OCI-LY3 (cell line): ENCODE measurements at regions not wholly inside any gene's neighbourhood (a gene's known extent, or its start where the extent isn't known, plus 50 kb on each side); places are given as distances from the start of the nearest gene placed in this dataset.

Experiments used
- H2AFZ ChIP-seq: fragments of 200-600, 300-600 bp; shearing (Covaris generic); 2 replicates; pipeline ENCODE4 v1.6.0; 2014; ENCODE audit warnings: antibody characterized with exemption, low read depth, low read length
- H3K27ac ChIP-seq: fragments of 200-600, 300-600 bp; sonication (generic); 2 replicates; pipeline ENCODE4 v1.5.1; 2014; ENCODE audit warnings: mild to moderate bottlenecking, low read length, moderate library complexity, mixed read lengths
- H3K27me3 ChIP-seq: fragments of 200-600, 300-600 bp; sonication (generic); 2 replicates; pipeline ENCODE4 v1.6.1; 2014; ENCODE audit warnings: low read depth, low read length, mixed read lengths
- H3K36me3 ChIP-seq: fragments of 200-600, 300-600 bp; sonication (generic); replicated peaks from 2 replicates; pipeline ENCODE3; 2014; ENCODE audit warnings: low read depth, low read length, mixed read lengths
- H3K4me1 ChIP-seq: fragments of 300-600, 200-600 bp; sonication (generic); 2 replicates; pipeline ENCODE4 v1.6.1; 2014; ENCODE audit warnings: low read length, mixed read lengths
- H3K4me2 ChIP-seq: fragments of 200-600, 300-600 bp; sonication (generic); 2 replicates; pipeline ENCODE4 v1.6.1; 2014; ENCODE audit warnings: low read length, mixed read lengths
- H3K4me3 ChIP-seq: fragments of 300-600, 200-600 bp; sonication (generic); 2 replicates; pipeline ENCODE4 v1.5.1; 2014; ENCODE audit warnings: antibody characterized with exemption, mild to moderate bottlenecking, low read length, moderate library complexity
- H3K79me2 ChIP-seq: fragments of 300-600, 200-600 bp; shearing (Covaris generic); 2 replicates; pipeline ENCODE4 v1.6.1; 2014; ENCODE audit warnings: mild to moderate bottlenecking, low read length, mixed read lengths
- H3K9ac ChIP-seq: fragments of 300-600, 200-600 bp; shearing (Covaris generic); 2 replicates; pipeline ENCODE4 v1.6.0; 2014; ENCODE audit warnings: mild to moderate bottlenecking, low read length, moderate library complexity
- H3K9me3 ChIP-seq: fragments of 200-600, 300-600 bp; shearing (Covaris generic); 2 replicates; pipeline ENCODE4 v1.6.1; 2014; ENCODE audit warnings: low read length, mixed read lengths; ENCODE audit not compliant: insufficient read depth
- H4K20me1 ChIP-seq: fragments of 200-600, 300-600 bp; sonication (generic); 2 replicates; pipeline ENCODE4 v1.6.1; 2016; ENCODE audit warnings: low read length, mixed read lengths; ENCODE audit not compliant: insufficient read depth
- EZH2phosphoT487 ChIP-seq: fragments of 200-600 bp; shearing (Covaris generic); IDR thresholded peaks from 2 replicates; pipeline ENCODE4 v1.6.1; 2018; ENCODE audit warnings: antibody characterized with exemption, mixed run types, low read depth
- TF ChIP-seq, protein P1 (sequence below): fragments of 200-600, 300-600 bp; sonication (generic); IDR thresholded peaks from 2 replicates; pipeline ENCODE4 v1.5.1; 2014; ENCODE audit warnings: antibody characterized with exemption, low read length, low read depth

DNA sequence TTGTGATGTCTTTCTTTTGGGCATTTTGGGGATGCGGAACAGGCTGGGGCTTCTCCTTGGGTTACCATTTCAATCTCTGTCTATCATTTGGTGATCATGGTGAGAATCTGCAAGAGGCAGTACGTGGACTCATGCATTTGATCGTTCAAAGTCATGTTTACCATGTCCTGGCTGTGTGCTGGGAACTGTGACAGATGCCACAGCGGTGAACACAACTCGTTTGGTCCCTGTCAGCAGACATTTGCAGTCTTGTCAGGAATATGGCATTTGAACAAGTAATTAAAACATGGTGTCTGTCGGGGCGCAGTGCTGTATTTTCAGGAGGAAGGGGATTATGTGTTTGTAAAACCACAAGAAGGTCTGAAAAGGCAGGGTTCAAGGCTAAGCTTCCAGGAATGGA lies 103.3 kb upstream of the IGSF21 start:
- no peaks in the 10 kb centered on the region for H3K27me3 ChIP-seq
- TF ChIP-seq, protein P1, sequence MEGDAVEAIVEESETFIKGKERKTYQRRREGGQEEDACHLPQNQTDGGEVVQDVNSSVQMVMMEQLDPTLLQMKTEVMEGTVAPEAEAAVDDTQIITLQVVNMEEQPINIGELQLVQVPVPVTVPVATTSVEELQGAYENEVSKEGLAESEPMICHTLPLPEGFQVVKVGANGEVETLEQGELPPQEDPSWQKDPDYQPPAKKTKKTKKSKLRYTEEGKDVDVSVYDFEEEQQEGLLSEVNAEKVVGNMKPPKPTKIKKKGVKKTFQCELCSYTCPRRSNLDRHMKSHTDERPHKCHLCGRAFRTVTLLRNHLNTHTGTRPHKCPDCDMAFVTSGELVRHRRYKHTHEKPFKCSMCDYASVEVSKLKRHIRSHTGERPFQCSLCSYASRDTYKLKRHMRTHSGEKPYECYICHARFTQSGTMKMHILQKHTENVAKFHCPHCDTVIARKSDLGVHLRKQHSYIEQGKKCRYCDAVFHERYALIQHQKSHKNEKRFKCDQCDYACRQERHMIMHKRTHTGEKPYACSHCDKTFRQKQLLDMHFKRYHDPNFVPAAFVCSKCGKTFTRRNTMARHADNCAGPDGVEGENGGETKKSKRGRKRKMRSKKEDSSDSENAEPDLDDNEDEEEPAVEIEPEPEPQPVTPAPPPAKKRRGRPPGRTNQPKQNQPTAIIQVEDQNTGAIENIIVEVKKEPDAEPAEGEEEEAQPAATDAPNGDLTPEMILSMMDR, result no peak
- no peak for TF ChIP-seq EZH2phosphoT487
- H3K9ac ChIP-seq, result no peak overlapping the region
- no peak overlapping the region for H2AFZ ChIP-seq
- H3K9me3 ChIP-seq, result no peaks in the 10 kb centered on the region
- no peaks in the 10 kb centered on the region for H4K20me1 ChIP-seq
- no peak overlapping the region for H3K4me2 ChIP-seq
- no peak overlapping the region for H3K27ac ChIP-seq
- H3K4me1 ChIP-seq, result no peaks in the 10 kb centered on the region
- no peaks in the 10 kb centered on the region for H3K36me3 ChIP-seq
- no peaks in the 10 kb centered on the region for H3K79me2 ChIP-seq
- H3K4me3 ChIP-seq, result no peak overlapping the region

DNA sequence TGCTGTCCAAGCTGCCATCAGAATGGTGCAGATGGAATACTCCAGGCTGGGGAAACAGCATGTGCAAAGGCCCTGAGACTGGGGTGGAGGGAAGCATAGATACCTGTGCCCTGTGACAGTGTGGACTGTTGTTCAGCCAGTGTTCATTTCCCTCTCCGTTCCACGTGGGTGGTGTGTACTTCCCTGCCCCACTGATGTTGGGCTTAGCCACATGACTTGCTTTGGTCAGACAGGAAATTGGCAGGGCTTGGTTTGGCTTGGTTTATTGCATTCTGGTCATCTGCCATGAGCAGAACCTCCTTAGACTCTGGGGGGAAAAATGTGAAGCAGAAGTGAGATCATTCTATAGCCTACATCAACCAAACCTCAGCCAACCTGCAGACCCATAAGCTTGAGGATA lies 102.4 kb upstream of the IGSF21 start:
- H3K36me3 ChIP-seq, result no peaks in the 10 kb centered on the region
- TF ChIP-seq EZH2phosphoT487, result no peak
- H3K79me2 ChIP-seq, result no peaks in the 10 kb centered on the region
- H3K27ac ChIP-seq, result no peak overlapping the region
- no peak overlapping the region for H3K4me3 ChIP-seq
- H3K4me2 ChIP-seq, result no peak overlapping the region
- H4K20me1 ChIP-seq, result no peaks in the 10 kb centered on the region
- H3K9ac ChIP-seq, result no peak overlapping the region
- H3K9me3 ChIP-seq, result no peaks in the 10 kb centered on the region
- no peaks in the 10 kb centered on the region for H3K4me1 ChIP-seq
- no peaks in the 10 kb centered on the region for H3K27me3 ChIP-seq
- no peak overlapping the region for H2AFZ ChIP-seq

DNA sequence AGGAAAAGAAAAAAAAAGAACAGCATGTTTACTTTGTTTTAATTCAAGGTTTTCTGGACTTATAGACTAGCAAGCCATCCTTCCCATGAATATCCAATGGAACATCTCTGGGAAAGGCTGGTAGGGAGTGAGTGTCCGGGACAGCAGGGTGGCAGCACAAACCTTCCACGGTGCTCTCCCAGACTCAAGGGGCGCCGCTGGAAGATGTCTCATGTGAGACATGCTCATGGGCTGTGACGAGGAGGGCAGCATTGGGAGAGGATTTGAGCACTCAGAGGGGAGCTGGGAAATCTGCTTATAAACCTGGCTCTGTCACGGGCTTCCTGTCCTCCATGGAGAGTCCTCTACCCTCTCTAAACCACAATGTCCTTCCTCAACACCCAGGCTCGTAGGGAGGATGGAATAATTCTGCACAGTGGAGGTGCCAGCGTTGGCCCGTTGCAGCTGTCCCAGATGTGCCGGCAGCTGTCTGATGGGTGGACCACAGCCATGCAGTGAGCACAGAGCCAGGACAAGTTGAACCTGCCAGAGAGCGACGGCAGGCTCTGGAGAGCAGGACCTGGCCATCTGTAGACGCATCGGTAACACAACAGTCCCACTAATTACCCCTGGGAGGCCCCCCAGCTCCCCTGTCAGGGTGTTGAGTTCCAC lies 100.1 kb upstream of the IGSF21 start:
- no peak overlapping the region for H2AFZ ChIP-seq
- H3K9me3 ChIP-seq, result no peaks in the 10 kb centered on the region
- no peaks in the 10 kb centered on the region for H4K20me1 ChIP-seq
- H3K4me1 ChIP-seq, result no peaks in the 10 kb centered on the region
- H3K27ac ChIP-seq, result no peak overlapping the region
- no peak for TF ChIP-seq EZH2phosphoT487
- TF ChIP-seq, protein P1, result no peak
- H3K4me2 ChIP-seq, result no peak overlapping the region
- no peaks in the 10 kb centered on the region for H3K36me3 ChIP-seq
- H3K79me2 ChIP-seq, result no peaks in the 10 kb centered on the region
- no peak overlapping the region for H3K4me3 ChIP-seq
- H3K9ac ChIP-seq, result no peak overlapping the region
- H3K27me3 ChIP-seq, result no peaks in the 10 kb centered on the region

DNA sequence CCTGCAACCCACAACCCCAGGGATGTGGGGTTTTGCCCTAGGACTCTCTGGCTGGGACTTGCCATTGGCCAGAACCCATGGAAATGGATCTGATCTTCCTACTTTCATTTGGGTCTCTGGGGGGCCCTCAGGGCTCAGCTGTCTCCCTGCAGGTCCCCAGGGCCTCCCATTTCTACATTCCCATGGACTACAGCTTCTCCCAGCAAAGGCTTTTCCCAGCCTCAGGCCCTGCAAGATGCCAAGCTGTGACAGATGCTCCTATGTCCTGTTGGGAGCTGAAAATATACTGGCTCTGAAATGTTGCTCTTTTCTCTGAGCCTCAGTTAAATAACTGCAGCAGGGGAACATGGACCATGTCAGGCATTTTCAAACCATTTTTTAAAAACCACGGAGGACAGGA lies 99.5 kb upstream of the IGSF21 start:
- no peaks in the 10 kb centered on the region for H4K20me1 ChIP-seq
- H3K9me3 ChIP-seq, result no peaks in the 10 kb centered on the region
- no peaks in the 10 kb centered on the region for H3K79me2 ChIP-seq
- TF ChIP-seq EZH2phosphoT487, result no peak
- TF ChIP-seq, protein P1, result no peak
- no peak overlapping the region for H3K27ac ChIP-seq
- no peak overlapping the region for H3K9ac ChIP-seq
- no peaks in the 10 kb centered on the region for H3K36me3 ChIP-seq
- no peak overlapping the region for H3K4me3 ChIP-seq
- no peaks in the 10 kb centered on the region for H3K4me1 ChIP-seq
- H3K27me3 ChIP-seq, result no peaks in the 10 kb centered on the region
- no peak overlapping the region for H2AFZ ChIP-seq
- no peak overlapping the region for H3K4me2 ChIP-seq
